GM19395 (cell line): ENCODE measurements at regions not wholly inside any gene's neighbourhood (a gene's known extent, or its start where the extent isn't known, plus 50 kb on each side); places are given as distances from the start of the nearest gene placed in this dataset.

Experiments
- ATAC-seq: cut with Tn5 transposase; IDR thresholded peaks from one replicate; pipeline ENCODE4 v1.9.1; 2021; ENCODE audit warnings: mild to moderate bottlenecking, moderate library complexity; ENCODE audit not compliant: unreplicated experiment

DNA sequence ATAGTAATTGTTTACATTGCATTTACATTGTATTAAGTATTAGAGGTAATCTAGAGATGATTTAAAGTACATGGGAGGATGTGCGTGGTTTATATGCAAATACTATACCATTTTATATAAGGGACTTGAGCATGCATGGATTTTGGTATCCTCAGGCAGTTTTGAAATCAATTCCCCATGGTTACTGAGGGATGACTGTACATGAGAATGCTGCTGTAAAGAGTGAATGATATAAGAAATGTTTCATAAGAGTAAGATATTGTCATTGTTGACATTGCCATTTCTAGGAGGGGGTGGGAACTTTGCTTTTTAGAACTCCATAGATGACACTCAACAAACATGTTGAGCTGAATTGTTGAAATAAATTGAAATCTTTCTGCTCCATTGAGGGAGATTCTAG, 185.0 kb downstream of the SEMA6A start:
- no peak for ATAC-seq

DNA sequence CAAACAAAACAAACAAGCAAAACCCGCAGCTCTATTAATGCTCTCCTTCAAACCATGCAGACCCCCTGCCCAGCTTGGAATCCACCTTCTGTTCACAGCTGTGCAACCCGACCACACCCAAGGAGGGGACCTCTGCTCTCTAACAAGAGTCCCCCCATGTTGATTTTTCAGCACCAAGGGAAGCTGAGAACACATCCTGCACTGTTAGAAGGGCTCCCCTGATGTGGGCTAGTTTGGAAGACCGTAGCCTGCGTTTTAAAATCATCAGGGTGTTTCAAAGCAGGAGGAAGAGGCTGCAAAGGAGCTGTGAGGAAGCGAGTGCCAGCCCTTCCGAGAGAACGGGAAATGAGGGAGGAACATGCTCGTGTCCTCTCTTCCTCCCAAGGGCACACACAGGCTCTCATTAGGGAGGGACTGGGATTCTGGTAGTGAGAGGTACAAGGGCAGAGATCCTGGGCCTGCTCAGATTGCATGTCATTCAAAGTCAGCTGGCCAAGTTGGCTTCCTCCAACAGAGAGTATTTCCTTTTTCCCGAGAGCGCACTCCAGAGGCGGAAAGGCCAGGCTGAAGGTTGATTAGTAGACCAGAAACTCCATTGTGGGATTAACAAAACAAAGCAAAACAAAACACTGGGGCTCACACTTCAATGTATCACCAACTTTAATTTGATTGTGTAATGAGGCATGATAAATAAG, 185.9 kb downstream of the SEMA6A start:
- no peak for ATAC-seq

DNA sequence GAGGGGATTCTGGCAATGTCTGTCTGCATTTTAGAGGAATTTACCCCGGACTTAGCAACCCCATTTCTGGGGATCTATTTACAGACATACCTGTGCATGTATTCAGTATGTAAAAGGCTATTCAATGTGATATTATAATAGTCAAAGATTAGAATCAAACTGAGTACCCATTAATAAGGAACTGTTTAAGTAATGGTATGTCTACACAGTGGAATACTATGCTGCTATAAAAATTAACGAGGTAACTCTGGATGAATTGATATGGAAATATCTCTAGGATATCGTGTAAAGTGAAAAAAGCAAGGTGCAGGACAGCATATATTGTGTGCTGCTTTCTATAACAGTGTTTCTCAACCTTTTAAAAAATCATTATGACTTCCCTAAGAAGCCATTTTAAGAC, 186.9 kb downstream of the SEMA6A start:
- ATAC-seq = no peak

DNA sequence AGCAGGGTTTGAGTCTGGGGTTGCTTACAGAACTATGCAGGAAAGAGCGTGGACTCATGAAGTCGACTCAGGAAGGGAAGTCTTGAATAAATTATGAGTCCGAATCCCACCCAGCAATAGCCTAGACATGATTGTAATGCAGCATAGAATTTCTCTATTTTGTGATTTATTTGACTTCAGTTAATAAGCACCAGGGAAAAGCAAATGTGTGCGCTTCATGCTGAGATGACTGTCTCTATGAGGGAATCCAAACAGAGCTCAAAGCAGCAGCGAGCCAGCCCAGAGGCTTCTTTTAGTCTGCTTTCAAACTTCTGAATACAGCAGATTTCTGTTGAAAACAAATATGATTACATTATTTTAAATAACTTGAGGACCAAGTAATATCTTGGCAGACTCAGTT, 188.0 kb downstream of the SEMA6A start:
- no peak for ATAC-seq

DNA sequence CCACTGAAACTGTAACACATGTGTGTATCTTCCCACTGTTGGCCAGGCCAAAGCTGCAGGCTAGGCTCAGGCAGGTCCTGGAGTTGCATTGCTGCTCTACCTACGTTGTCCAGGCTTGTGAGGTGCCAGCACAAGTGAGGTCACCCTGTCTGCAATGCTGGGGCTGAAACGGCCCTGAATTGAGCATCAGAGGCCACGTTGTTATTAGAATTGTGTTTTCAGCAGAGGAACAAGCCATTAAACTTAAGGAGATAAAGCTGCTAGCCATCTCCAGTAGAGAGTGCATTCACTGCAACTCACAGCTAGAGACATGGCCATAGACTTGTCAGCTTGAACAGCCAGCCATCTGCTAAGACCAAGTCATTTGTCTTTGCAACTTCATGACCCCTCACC, 191.8 kb downstream of the SEMA6A start:
- ATAC-seq = no peak

DNA sequence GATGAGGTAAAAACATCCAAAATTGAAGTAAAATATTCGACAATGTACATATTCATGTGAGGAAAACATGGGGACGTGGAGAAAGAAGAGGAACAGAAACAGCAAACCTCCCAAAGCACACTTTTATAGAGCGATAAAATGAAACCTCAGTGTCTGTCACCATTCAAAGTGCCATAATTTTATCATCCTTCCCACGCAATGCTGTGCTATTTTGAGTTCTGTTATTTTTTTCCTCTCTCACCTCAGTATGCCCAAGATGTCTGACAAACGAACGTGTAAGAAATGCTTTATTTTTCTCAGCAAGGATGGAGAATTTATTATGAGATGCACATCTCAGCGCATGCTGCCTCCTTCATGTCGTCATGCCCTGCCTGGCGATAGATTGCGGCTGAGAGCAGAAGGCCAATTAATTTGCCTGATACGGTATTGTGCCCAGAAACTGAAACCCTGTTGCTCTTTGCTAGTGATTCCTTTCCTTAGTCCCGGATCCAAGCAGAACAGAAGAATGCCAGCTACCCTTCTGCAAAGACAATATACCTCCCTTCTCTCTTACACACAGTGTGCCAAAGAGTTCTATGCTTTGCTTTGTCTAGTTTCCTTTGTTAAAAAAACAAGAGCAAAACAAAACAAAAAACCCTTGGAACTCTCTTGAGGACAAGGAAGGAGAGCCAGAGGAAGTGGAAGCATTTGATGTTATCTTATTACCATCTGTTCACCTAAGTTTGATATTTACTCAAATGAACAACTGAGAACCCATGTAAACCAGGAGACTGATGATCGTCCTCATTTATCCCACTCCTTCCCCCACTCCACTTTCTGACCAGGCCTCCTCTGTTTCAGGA, 192.4 kb downstream of the SEMA6A start:
- ATAC-seq = no peak

DNA sequence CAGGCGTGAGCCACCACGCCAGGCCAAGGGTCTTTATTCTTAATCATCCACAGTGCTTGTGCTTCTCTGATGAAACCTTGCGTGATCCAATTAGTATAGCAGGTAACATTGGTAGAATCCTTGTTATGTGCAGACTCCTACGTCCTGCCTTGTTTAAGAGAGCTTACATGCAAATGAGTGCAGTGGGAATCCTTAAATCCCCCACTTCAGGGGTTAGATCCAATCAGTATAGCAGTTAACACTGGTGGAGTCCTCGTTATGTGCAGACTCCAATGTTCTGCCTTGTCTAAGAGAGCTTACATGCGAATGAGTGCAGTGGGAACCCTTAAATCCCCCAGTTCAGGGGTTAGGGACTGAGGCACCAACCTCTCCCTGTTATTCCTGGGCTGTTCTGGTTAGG, 193.4 kb downstream of the SEMA6A start:
- no peak for ATAC-seq

DNA sequence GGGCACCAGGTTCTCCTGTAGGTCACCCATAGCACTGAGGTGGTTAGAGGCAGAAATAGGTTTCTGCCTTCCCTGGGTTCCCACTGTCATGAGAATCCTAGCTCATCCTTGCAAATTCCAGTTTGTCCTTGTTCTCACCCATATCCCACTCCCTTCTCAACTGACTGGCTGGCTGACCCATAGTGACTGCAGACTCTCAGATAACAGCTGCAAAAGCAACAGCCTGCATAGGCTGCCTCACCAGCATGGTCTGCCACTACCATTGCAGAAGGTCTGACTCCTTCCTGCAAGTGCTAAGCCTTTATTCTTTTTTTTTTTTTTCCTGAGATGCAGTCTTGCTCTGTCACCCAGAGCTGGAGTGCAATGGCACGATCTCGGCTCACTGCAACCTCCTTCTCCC, 194.0 kb downstream of the SEMA6A start:
- no peak for ATAC-seq

DNA sequence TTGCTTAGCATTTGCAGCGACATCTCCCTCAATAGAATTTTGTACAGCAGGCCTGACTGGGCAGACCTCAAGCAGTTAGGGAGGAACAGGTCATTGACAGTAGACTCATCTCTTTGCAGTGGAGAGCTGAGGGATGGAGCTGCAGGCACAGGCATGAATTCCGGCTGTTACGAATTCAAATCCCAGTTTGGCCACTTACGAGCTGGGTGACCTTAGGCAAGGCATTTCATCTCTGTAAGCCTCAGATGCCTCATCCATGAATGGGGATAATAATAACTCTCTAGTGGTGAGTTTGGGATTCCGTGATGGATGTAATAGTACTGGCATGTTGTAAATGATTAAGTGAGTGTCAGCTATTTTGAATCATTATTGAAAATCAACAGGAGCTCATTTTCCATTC, 195.3 kb downstream of the SEMA6A start:
- no peak for ATAC-seq

DNA sequence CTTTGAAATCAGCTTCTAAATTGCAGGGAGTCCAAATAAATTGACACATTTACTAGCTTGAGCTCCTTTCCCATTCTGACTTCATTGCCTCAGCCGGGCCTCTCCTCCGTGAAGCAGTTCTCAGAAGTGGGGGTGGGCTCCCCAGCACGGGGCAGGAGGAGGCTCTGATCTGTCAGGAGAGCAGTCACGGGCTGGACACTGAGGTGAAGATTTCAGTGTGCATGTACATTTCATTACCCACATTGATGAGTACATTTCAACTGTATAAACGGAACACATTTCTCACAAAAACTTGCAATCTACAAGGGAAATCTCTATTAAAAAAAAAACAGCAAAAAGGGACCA, 195.9 kb downstream of the SEMA6A start:
- ATAC-seq = no peak

DNA sequence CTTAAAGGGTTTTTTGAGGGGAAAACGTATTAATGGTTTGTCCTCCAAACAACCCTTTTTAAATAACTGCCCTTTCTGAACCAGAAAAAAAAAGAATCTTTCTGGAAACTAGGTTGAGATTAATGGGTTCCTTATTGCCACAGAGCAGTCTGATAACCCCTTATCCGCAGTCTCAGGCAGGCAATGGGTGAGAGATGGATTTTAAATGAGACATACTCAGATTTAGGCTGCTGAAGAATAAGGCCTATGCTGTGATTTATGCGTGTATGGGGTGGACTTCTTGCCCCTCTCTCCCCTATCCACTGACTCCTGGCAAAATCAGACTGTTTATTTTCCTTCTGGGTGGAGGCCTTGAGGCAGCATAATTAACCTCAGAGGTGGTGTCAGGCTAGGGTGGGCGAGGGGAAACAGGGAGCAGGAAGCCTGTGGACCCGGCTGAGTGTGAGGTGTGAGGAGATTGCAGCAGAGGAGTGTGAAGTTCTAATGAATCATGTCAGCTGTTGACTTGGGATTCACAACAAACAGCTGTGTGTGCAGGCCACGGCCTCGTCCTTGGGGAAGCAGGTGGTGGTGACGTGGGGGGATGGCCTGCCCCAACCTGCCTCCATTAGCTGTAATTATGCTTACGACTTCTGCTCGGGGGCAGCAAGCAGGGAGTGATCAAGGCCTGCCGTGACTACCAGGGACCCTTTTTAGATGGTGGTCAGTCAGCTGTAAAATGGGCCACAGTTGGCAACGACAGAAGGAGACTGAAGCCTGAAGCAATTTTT, 196.4 kb downstream of the SEMA6A start:
- no peak for ATAC-seq

DNA sequence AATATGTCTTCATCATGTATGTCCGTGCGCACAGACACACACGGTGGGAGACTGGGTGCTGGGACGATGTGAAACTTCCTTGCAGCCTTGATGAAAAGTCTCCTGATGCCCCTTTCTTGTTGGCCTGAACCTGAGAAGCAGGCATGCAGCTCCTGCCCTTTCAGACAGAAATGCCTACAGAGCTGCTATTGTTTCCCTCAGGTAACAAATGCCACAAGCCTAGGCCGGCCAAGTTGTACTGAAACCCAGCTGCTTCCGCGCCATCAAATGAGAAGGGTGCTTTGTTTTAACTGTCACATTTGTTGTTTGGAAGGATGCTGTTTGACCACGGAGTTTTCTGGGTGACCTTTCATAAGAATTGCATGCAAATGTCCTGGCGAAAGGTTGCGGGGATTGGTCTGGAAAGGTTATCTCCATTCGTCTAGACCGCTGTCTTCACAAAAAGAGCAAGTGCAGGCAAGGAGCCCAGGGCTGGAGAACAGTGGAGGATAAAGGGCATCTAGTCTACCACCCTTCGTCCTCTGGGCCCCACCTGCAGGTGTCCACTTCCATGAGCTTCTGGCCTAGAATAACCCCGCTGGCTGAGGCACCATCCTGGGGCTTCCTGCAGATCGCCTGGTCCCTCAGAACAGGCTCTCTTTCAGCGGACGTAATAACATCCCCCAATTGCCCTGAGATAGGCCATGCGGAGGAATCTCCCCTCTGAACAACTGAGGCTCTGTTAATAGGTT, 197.2 kb downstream of the SEMA6A start:
- no peak for ATAC-seq

DNA sequence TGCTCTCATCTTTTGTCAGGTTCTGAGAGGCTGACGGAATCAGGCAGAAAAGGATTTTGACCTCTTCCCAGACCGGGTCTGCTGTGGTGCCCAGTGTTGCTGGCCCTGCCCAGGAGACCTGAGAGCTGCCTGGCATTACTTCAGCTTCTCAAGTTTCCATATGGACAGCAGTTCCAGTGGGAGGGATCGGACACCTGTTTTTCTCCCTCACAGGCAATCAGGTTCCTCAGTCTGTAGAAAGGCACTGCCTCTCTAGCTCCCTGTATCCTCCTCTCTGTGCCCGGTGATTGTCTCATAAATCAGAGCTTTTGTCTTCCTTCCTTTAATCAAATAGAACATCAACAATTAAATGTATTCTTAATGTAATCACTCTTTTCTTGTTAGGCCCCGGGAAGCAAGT, 198.7 kb downstream of the SEMA6A start:
- no peak for ATAC-seq

DNA sequence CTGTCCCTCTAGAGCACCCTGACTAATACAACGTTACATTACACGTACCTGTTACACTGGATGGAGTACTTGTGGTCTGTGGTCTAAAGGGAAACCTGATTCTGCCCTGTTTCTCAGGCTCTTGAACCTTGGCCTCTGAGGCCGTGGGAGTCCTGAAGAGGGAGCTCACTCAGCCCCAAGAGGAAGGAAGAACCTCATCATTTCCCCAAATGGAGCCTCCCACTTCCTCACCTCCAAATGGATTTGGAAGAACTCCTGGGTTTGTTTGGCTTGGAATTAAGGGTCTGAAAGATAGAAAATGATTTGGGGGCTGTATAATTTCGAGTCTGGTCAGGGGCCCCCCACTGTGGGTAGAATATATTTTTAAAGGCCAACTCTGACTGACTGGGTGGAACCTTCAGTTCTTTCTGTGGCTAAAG, 200.2 kb downstream of the SEMA6A start:
- peak; percentile 67 for ATAC-seq

DNA sequence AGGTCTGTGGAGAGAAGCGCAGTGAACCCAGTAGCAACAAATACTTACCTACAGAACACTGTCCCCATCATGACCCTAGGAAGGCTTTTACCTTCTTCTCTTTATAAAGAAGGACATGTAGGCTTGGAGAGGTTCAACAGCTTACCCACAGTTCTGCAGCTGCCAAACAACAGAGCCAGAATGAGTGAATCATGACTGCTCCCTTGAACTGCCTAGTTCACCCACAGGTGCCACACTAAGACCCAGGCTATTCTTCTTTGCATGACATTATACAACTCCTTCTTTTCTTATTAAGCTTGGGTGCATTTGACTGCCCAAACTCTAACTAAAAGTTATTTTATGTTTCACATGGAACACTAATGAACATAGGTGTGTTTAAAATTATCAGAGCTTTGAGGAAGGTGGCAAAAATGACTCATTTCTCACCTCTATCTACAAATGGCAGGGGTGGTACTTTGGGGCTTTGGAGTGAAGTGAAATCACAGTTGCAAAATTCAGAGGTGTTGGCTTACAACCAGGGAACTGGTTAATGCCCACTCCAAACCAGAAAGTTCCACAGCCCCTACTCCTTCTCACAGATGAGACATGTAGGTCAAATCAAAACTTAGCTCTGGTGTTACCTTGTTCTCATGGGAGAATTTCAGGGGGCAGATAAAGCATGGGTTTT, 201.6 kb downstream of the SEMA6A start:
- ATAC-seq = no peak

DNA sequence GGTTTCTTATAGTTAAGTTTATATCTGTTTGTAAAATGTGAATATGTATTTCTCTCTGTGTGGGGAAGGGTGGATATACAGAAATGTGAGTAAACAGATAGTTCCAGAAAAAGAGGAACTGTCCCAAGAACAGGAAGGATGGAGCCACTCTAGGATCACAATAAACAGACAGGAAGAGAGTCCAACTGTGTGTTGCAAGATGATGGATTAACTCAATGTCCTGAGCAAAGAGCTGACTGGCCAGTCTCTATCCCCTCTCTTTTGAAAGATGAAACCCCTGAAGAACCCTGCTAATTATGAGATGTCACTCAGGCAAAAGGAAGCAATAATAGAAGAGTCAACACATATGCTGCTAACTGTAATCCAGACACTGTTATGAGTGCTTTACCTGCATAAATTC, 202.7 kb downstream of the SEMA6A start:
- no peak for ATAC-seq

DNA sequence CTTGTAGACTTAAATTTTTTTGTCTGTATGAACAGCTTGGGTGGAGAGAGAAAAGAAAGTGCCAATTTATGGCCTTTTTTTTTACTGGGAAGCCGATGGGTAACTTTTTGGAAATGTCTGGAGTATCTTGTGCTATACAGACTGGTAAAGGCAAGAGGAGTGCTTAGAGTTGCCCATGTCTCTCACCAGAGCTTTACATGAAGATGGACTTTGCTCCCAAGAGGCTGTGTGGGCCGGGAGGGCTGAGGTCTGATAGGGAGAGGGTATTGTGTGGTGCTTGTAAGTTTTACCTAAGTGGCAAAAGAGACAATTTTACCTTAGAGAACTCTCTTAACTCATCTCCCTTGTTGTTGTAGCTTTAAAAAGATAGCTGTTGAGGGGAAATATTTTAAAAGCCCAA, 203.2 kb downstream of the SEMA6A start:
- no peak for ATAC-seq

DNA sequence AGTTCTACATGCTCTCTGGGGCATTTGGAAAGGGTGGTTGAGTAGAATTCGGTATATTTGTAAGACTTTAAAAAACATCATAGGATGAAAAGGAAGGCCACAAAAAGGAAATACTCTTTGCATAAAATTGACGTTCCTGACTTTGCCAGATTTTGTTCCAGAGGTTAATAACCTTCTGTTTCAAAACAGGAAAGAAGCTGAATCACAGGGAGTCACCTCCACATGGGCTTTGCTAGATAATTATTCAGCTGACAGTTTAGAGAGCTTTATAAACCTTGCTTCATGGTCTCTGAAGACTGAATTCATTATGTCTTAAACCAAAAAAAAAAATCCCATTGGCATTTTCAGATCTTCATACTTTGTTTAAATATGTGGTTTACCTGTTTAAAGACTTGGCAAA, 203.7 kb downstream of the SEMA6A start:
- no peak for ATAC-seq

DNA sequence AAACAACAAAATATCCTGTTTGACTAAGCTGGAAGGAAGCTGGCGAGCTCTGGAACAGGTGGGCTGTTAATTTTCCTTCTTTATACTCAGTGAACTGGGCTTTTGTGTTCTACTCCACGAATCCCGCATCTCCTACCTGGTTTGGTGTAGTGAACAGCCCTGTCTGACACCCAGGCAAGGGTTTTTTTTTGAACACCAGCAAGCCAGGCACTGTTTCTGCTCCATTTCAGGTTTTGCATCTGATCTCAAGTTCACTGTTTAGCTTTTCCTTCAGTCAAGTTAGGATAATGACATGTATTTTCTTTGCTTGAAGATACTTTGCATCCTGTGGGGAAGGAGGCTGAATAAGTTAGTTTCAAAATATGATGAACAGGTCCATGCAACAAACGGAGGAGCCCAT, 204.5 kb downstream of the SEMA6A start:
- no peak for ATAC-seq

DNA sequence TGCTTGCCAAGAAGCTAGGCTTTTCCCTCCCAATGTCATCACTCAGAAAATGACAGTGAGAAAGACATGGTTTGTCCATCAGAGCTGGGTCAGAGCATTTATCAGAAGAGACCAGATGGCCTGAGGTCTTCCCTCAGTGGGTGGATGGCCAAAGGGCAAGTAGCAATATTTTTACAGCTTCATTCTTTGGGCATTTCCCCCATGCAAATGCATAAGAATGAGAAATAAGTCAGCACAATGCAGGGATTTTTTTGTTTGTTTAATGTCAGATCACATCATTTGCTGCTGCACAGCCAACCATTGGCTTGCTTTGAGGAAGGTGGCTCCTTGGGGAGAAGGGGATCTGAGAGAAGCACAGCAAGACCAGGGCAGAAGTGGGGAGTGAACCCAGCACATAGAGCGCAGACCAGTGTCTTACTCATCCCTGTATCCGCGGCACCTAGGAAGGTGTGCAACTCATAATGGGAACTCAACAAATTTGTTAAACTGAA, 209.6 kb downstream of the SEMA6A start:
- peak; percentile 52 for ATAC-seq

DNA sequence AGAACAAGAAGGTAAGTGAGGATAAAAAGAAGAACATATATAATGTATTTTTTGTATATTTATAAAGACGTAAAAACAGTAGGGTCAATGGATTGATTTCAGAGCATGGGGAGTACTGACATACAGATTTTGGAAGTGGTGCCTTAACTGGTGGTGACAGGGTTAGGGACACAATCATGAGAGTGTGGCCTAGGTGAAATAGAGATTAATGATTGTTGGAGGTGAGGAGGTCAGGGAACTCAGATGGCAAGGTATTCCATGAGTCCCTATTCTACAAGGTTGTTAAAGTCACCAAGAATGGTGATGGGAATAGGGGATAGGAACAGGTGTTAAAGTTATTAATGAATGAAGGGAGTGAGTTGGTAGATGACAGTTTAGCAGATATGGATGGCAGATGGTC, 210.8 kb downstream of the SEMA6A start:
- ATAC-seq = no peak
